CD8-positive, alpha-beta memory T cell (primary cell): ENCODE measurements at regions not wholly inside any gene's neighbourhood (a gene's known extent, or its start where the extent isn't known, plus 50 kb on each side); places are given as distances from the start of the nearest gene placed in this dataset.
"Not testable (repeated sequence)": the region's sequence is repeated elsewhere in the genome, so short reads cannot be mapped to it uniquely, and the experiment has no call there.

Source experiments
- CTCF ChIA-PET: fragments of 350-600 bp; sonication (Branson Sonifier 250); formaldehyde crosslinking; loops from one replicate; lab custom pipeline; 2021; ENCODE audit warnings: antibody characterized with exemption; lab: Charles Lee
- POLR2A ChIA-PET: fragments of 350-600 bp; sonication (Branson Sonifier 250); formaldehyde crosslinking; loops from one replicate; lab custom pipeline; 2021; ENCODE audit warnings: antibody characterized with exemption; lab: Charles Lee
- DNase-seq, 5 donors: peaks; one replicate each; pipeline versions ENCODE4 v3.0.0 to v3.0.0-alpha.2; 2020 to 2022; ENCODE audit warnings: mixed read lengths in 1 of 5
- H3K27ac ChIP-seq: one replicate; pipeline ENCODE4 v1.7.0; 2013; ENCODE audit warnings: low read depth, mild to moderate bottlenecking, low read length, moderate library complexity
- H3K27me3 ChIP-seq: 2 replicates; pipeline ENCODE4 v1.7.0; 2013; ENCODE audit warnings: low read length, mild to moderate bottlenecking; ENCODE audit not compliant: insufficient read depth, poor library complexity, severe bottlenecking
- H3K36me3 ChIP-seq: 2 replicates; pipeline ENCODE4 v1.7.0; 2013; ENCODE audit warnings: mild to moderate bottlenecking, low read length, moderate library complexity; ENCODE audit not compliant: insufficient read depth
- H3K4me1 ChIP-seq: 2 replicates; pipeline ENCODE4 v1.7.0; 2013; ENCODE audit warnings: mild to moderate bottlenecking, low read length, moderate library complexity; ENCODE audit not compliant: insufficient read depth
- H3K4me3 ChIP-seq: 2 replicates; pipeline ENCODE4 v1.7.0; 2013; ENCODE audit warnings: mild to moderate bottlenecking, low read length
- H3K9me3 ChIP-seq: 2 replicates; pipeline ENCODE4 v1.7.0; 2013; ENCODE audit warnings: mild to moderate bottlenecking, low read length
- H3K27ac Mint-ChIP-seq, 8 donors: one replicate each; pipeline ENCODE4 v1.8.0; 2020 to 2021; ENCODE audit warnings: mixed read lengths in 8 of 8, mild to moderate bottlenecking in 6 of 8, inconsistent platforms in 3 of 8, moderate library complexity in 3 of 8
- H3K27me3 Mint-ChIP-seq, 2 donors: one replicate each; pipeline ENCODE4 v1.8.0; 2020 to 2021; ENCODE audit warnings: mixed read lengths in 2 of 2, mild to moderate bottlenecking in 1 of 2, moderate library complexity in 1 of 2
- H3K36me3 Mint-ChIP-seq, 3 donors: one replicate each; pipeline ENCODE4 v1.8.0; 2020 to 2021; ENCODE audit warnings: mixed read lengths in 3 of 3, inconsistent platforms in 1 of 3, mild to moderate bottlenecking in 1 of 3
- H3K4me1 Mint-ChIP-seq, 3 donors: one replicate each; pipeline ENCODE4 v1.8.0; 2020 to 2021; ENCODE audit warnings: mixed read lengths in 3 of 3, inconsistent platforms in 1 of 3, mild to moderate bottlenecking in 1 of 3
- H3K4me3 Mint-ChIP-seq, 7 donors: one replicate each; pipeline ENCODE4 v1.8.0; 2020 to 2021; ENCODE audit warnings: mixed read lengths in 7 of 7, mild to moderate bottlenecking in 6 of 7, moderate library complexity in 4 of 7, inconsistent platforms in 2 of 7
- H3K9me3 Mint-ChIP-seq, 5 donors: one replicate each; pipeline ENCODE4 v1.8.0; 2020 to 2022; ENCODE audit warnings: mixed read lengths in 5 of 5, mild to moderate bottlenecking in 3 of 5, moderate library complexity in 2 of 5, inconsistent platforms in 1 of 5

DNA sequence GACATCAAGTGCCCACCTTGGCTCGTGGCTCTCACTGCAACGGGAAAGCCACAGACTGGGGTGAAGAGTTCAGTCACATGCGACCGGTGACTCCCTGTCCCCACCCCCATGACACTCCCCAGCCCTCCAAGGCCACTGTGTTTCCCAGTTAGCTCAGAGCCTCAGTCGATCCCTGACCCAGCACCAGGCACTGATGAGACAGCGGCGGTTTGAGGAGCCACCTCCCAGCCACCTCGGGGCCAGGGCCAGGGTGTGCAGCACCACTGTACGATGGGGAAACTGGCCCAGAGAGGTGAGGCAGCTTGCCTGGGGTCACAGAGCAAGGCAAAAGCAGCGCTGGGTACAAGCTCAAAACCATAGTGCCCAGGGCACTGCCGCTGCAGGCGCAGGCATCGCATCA, 266.0 kb downstream of the OR4F29 start:
- not testable (repeated sequence) for H3K27me3 Mint-ChIP-seq, H3K27ac Mint-ChIP-seq

DNA sequence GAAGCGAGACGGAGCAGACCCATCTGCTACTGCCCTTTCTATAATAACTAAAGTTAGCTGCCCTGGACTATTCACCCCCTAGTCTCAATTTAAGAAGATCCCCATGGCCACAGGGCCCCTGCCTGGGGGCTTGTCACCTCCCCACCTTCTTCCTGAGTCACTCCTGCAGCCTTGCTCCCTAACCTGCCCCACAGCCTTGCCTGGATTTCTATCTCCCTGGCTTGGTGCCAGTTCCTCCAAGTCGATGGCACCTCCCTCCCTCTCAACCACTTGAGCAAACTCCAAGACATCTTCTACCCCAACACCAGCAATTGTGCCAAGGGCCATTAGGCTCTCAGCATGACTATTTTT, 267.2 kb downstream of the OR4F29 start:
- POLR2A ChIA-PET, H3K27me3 Mint-ChIP-seq, H3K36me3 Mint-ChIP-seq, DNase-seq, H3K36me3 ChIP-seq, H3K27ac Mint-ChIP-seq, H3K9me3 Mint-ChIP-seq, H3K4me3 ChIP-seq, H3K4me1 ChIP-seq, H3K27ac ChIP-seq, H3K27me3 ChIP-seq, H3K9me3 ChIP-seq, CTCF ChIA-PET, H3K4me1 Mint-ChIP-seq: not testable (repeated sequence)
- H3K4me3 Mint-ChIP-seq, result peak overlapping the region in 1 of 7 donors; percentile 72

More for the DNA sequence above, 266.0 kb downstream of the OR4F29 start:
- H3K4me3 Mint-ChIP-seq, H3K27me3 ChIP-seq, H3K4me1 ChIP-seq, H3K36me3 Mint-ChIP-seq, H3K9me3 Mint-ChIP-seq, POLR2A ChIA-PET, H3K9me3 ChIP-seq, CTCF ChIA-PET, DNase-seq, H3K4me1 Mint-ChIP-seq, H3K27ac ChIP-seq, H3K36me3 ChIP-seq, H3K4me3 ChIP-seq: not testable (repeated sequence)

DNA sequence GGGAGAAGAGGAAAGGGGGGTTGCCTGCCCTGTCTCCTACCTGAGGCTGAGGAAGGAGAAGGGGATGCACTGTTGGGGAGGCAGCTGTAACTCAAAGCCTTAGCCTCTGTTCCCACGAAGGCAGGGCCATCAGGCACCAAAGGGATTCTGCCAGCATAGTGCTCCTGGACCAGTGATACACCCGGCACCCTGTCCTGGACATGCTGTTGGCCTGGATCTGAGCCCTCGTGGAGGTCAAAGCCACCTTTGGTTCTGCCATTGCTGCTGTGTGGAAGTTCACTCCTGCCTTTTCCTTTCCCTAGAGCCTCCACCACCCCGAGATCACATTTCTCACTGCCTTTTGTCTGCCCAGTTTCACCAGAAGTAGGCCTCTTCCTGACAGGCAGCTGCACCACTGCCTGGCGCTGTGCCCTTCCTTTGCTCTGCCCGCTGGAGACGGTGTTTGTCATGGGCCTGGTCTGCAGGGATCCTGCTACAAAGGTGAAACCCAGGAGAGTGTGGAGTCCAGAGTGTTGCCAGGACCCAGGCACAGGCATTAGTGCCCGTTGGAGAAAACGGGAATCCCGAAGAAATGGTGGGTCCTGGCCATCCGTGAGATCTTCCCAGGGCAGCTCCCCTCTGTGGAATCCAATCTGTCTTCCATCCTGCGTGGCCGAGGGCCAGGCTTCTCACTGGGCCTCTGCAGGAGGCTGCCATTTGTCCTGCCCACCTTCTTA, 267.7 kb downstream of the OR4F29 start:
- H3K4me1 Mint-ChIP-seq, H3K4me3 Mint-ChIP-seq, H3K27ac ChIP-seq, CTCF ChIA-PET, H3K36me3 ChIP-seq, H3K9me3 Mint-ChIP-seq, H3K4me3 ChIP-seq, H3K9me3 ChIP-seq, H3K4me1 ChIP-seq, H3K27ac Mint-ChIP-seq, H3K36me3 Mint-ChIP-seq, H3K27me3 Mint-ChIP-seq, POLR2A ChIA-PET, H3K27me3 ChIP-seq: not testable (repeated sequence)
- peak in 1 of 5 donors; percentile 32 for DNase-seq

DNA sequence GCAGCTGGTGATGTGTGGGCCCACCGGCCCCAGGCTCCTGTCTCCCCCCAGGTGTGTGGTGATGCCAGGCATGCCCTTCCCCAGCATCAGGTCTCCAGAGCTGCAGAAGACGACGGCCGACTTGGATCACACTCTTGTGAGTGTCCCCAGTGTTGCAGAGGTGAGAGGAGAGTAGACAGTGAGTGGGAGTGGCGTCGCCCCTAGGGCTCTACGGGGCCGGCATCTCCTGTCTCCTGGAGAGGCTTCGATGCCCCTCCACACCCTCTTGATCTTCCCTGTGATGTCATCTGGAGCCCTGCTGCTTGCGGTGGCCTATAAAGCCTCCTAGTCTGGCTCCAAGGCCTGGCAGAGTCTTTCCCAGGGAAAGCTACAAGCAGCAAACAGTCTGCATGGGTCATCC, 268.4 kb downstream of the OR4F29 start:
- H3K9me3 Mint-ChIP-seq, H3K27me3 Mint-ChIP-seq: not testable (repeated sequence)

DNA sequence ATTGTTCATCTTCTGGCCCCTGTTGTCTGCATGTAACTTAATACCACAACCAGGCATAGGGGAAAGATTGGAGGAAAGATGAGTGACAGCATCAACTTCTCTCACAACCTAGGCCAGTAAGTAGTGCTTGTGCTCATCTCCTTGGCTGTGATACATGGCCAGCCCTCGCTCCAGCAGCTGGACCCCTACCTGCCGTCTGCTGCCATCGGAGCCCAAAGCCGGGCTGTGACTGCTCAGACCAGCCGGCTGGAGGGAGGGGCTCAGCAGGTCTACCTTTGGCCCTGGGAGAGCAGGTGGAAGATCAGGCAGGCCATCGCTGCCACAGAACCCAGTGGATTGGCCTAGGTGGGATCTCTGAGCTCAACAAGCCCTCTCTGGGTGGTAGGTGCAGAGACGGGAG, 268.8 kb downstream of the OR4F29 start:
- H3K9me3 ChIP-seq, H3K36me3 Mint-ChIP-seq, H3K9me3 Mint-ChIP-seq, H3K27ac Mint-ChIP-seq, H3K4me1 ChIP-seq, H3K4me3 Mint-ChIP-seq, H3K4me1 Mint-ChIP-seq, H3K27me3 ChIP-seq, H3K4me3 ChIP-seq, H3K27ac ChIP-seq, H3K36me3 ChIP-seq, CTCF ChIA-PET, H3K27me3 Mint-ChIP-seq, POLR2A ChIA-PET: not testable (repeated sequence)
- peak in 1 of 5 donors; percentile 32 for DNase-seq

More for the DNA sequence above, 268.4 kb downstream of the OR4F29 start:
- POLR2A ChIA-PET, H3K4me3 Mint-ChIP-seq, H3K4me1 ChIP-seq, H3K9me3 ChIP-seq, H3K27ac Mint-ChIP-seq, CTCF ChIA-PET, H3K27me3 ChIP-seq, H3K36me3 ChIP-seq, H3K27ac ChIP-seq, H3K4me1 Mint-ChIP-seq, H3K4me3 ChIP-seq, H3K36me3 Mint-ChIP-seq: not testable (repeated sequence)
- DNase-seq, result peak in 1 of 5 donors; percentile 21

DNA sequence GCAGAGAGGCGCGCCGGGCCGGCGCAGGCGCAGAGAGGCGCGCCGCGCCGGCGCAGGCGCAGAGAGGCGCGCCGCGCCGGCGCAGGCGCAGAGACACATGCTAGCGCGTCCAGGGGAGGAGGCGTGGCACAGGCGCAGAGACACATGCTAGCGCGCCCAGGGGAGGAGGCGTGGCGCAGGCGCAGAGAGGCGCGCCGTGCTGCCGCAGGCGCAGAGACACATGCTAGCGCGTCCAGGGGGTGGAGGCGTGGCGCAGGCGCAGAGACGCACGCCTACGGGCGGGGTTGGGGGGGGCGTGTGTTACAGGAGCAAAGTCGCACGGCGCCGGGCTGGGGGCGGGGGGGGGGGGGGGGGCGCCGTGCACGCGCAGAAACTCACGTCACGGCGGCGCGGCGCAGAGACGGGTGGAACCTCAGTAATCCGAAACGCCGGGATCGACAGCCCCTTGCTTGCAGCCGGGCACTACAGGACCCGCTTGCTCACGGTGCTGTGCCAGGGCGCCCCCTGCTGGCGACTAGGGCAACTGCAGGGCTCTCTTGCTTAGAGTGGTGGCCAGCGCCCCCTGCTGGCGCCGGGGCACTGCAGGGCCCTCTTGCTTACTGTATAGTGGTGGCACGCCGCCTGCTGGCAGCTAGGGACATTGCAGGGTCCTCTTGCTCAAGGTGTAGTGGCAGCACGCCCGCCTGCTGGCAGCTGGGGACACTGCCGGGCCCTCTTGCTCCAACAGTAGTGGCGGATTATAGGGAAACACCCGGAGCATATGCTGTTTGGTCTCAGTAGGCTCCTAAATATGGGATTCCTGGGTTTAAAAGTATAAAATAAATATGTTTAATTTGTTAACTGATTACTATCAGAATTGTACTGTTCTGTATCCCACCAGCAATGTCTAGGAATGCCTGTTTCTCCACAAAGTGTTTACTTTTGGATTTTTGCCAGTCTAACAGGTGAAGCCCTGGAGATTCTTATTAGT, 269.9 kb downstream of the OR4F29 start:
- H3K4me1 Mint-ChIP-seq, H3K27me3 Mint-ChIP-seq, POLR2A ChIA-PET, H3K27ac Mint-ChIP-seq, H3K4me1 ChIP-seq, H3K9me3 ChIP-seq, H3K27ac ChIP-seq, CTCF ChIA-PET, H3K9me3 Mint-ChIP-seq, H3K27me3 ChIP-seq, H3K36me3 Mint-ChIP-seq, H3K4me3 Mint-ChIP-seq, H3K4me3 ChIP-seq, H3K36me3 ChIP-seq: not testable (repeated sequence)
- DNase-seq, result peak; percentile 45 to 80 (median 52)

DNA sequence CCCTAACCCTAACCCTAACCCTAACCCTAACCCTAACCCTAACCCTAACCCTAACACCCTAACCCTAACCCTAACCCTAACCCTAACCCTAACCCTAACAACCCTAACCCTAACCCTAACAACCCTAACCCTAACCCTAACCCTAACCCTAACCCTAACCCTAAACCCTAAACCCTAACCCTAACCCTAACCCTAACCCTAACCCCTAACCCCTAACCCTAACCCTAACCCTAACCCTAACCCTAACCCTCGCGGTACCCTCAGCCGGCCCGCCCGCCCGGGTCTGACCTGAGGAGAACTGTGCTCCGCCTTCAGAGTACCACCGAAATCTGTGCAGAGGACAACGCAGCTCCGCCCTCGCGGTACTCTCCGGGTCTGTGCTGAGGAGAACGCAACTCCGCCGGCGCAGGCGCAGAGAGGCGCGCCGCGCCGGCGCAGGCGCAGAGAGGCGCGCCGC, 270.7 kb downstream of the OR4F29 start:
- H3K9me3 ChIP-seq, H3K4me1 Mint-ChIP-seq, H3K4me1 ChIP-seq, CTCF ChIA-PET, H3K4me3 Mint-ChIP-seq, H3K27me3 ChIP-seq, POLR2A ChIA-PET, H3K36me3 Mint-ChIP-seq, H3K27ac ChIP-seq, H3K36me3 ChIP-seq, H3K27ac Mint-ChIP-seq, H3K9me3 Mint-ChIP-seq, H3K4me3 ChIP-seq, H3K27me3 Mint-ChIP-seq: not testable (repeated sequence)
- DNase-seq, result peak in 1 of 5 donors; percentile 53

DNA sequence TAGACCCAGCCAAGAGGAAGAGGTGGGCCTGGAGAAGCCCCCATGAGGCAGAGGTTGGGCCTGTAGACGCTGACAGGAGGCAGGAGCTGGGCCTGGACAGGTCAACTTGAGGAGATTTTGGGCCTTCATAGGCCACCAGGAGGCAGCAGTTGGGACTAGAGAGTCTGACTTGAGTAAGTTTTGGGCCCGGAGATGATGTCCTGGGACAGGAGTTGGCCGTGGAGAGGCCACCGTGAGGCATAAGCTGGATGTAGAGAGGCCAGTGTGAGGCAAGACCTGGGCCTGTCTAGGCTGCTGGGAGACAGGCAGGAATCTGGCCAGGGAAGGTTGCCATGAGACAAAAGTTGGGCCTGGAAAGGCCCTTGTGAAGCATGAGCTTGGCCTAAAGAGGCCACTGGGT, 312.6 kb downstream of the OR4F29 start:
- H3K4me3 Mint-ChIP-seq, H3K4me1 Mint-ChIP-seq, CTCF ChIA-PET, POLR2A ChIA-PET, DNase-seq, H3K36me3 ChIP-seq, H3K36me3 Mint-ChIP-seq, H3K27me3 Mint-ChIP-seq, H3K4me3 ChIP-seq, H3K9me3 Mint-ChIP-seq, H3K27ac ChIP-seq, H3K9me3 ChIP-seq, H3K4me1 ChIP-seq, H3K27me3 ChIP-seq: not testable (repeated sequence)
- peak overlapping the region in 2 of 8 donors; percentile 10 to 88 for H3K27ac Mint-ChIP-seq
